ENCODE measurements at regions not wholly inside any gene's neighbourhood (a gene's known extent, or its start where the extent isn't known, plus 50 kb on each side); places are given as distances from the start of the nearest gene placed in this dataset.

DNA sequence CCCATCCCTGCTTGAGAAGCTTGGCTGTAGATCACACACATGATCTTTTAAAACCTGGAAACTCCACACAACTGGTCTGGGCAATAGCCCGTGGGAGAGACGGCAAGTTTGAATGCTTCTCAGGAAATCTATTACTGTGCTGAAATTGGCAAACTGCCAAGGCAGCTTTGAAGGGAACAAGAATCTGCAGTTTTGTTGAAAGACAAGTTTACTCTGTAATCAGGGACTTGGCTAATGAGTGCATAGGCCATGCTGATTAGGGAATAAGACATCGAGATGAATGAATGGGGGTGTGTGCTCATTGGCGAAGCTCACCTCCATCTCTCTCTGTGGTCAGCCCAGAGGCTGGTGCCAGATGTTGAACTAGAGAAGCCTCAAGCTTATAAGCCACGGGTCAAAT is 218.8 kb downstream of the HIPK3 start:
- H3K4me1 ChIP-seq, result no peaks in the 10 kb centered on the region
- no peaks in the 10 kb centered on the region for H3K9me3 ChIP-seq
- H3K36me3 ChIP-seq, result no peaks in the 10 kb centered on the region
- WGBS, 2 donors, result 2 to 7% methylated on average over 5 of the region's 5 CpGs
- FAIRE-seq, result no peak
- no peak overlapping the region for H3K27ac ChIP-seq
- DNase-seq, result peak in 4 of 6 donors; percentile 17 to 55 (median 19)
- ATAC-seq, result peak; percentile 57 to 75 (median 68)
- intact Hi-C loops (cut with DNase I), result no loop called here
- H3K4me3 ChIP-seq, result no peak overlapping the region
- TF ChIP-seq, protein P1, sequence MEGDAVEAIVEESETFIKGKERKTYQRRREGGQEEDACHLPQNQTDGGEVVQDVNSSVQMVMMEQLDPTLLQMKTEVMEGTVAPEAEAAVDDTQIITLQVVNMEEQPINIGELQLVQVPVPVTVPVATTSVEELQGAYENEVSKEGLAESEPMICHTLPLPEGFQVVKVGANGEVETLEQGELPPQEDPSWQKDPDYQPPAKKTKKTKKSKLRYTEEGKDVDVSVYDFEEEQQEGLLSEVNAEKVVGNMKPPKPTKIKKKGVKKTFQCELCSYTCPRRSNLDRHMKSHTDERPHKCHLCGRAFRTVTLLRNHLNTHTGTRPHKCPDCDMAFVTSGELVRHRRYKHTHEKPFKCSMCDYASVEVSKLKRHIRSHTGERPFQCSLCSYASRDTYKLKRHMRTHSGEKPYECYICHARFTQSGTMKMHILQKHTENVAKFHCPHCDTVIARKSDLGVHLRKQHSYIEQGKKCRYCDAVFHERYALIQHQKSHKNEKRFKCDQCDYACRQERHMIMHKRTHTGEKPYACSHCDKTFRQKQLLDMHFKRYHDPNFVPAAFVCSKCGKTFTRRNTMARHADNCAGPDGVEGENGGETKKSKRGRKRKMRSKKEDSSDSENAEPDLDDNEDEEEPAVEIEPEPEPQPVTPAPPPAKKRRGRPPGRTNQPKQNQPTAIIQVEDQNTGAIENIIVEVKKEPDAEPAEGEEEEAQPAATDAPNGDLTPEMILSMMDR (IDR thresholded peaks at IDR 0.05), result no peak
- H3K27me3 ChIP-seq, result no peaks in the 10 kb centered on the region

DNA sequence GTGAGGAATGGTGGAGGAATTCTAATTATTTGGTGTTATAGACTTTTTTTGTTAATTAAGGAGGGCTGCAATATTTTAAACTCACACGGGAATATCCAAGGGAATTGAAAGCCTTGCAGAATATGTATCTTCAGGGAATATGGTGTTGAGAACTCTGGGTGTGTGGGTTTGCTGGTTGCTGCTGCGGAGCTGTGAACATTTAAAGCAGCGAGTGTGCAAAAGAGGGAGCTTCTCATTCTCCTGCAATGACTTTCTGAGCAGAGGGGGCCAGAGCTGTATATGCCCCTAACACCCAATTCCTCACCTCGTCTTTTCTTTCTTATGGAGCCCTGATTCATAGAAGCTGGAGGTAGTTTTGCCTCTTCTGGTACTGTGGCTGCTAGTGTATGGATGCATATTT is 217.7 kb downstream of the HIPK3 start:
- Histone ChIP-seq H3K4me1 (no peaks in the 10 kb centered on the region), H3K27me3 (no peaks in the 10 kb centered on the region), H3K9me3 (no peaks in the 10 kb centered on the region), H3K27ac (no peak overlapping the region), H3K4me3 (no peak overlapping the region), H3K36me3 (no peaks in the 10 kb centered on the region)
- intact Hi-C loops (cut with DNase I), result no loop called here
- TF ChIP-seq, protein P1 (IDR thresholded peaks at IDR 0.05), result no peak
- FAIRE-seq (no peak), DNase-seq (no peak), ATAC-seq (no peak)
- 71 to 79% methylated on average over 4 of the region's 4 CpGs for WGBS, 2 donors

DNA sequence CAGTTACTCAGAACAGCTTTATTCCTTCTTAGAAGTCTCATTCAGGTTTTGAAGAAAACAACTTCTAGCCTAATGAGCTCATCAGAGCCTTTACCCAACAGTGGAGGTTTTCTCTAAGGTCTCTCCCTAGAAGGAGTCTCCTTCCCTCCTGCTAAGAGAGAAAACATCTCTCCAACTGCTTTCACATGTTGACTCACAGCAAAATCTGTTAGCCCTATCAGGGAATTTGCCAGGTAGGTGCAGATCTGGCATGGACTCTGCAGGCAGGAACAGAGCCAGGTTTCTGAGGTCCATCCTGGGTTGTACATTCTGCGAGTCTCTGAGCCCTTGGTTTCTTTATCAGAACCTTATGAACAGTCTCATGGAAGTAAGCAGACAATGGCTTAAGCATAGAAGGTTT is 214.4 kb downstream of the HIPK3 start:
- TF ChIP-seq, protein P1 (IDR thresholded peaks at IDR 0.05), result no peak
- FAIRE-seq, result no peak
- Histone ChIP-seq H3K4me1 (no peaks in the 10 kb centered on the region), H3K27ac (no peak overlapping the region), H3K36me3 (no peaks in the 10 kb centered on the region), H3K4me3 (no peak overlapping the region), H3K9me3 (no peaks in the 10 kb centered on the region), H3K27me3 (no peaks in the 10 kb centered on the region)
- ATAC-seq, result peak in 2 of 4 donors; percentile 51 to 52
- 14 to 18% methylated on average over 1 of the region's 1 CpG for WGBS, 2 donors
- DNase-seq, result peak in 3 of 6 donors; percentile 8 to 30 (median 23)
- intact Hi-C loops (cut with DNase I), result no loop called here

DNA sequence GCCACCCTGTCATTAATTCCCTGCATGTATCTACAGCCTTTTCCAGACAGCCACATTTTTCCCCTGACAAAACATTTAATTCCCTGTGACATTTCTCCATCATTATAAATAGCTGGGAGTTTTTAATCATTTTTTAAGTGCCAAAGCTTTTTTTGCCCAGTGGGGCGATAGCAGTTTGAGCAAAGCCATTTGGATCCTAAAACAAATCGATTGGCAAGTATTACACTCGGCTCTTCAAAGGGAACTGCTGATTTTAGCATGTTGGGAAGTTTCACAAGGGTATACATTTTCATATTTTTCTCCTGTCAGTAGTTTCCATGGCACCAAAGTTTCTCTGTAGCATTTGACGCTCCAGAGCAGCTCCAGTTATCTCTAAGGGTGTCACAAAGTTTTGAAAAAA is 210.8 kb downstream of the HIPK3 start:
- no peak for FAIRE-seq
- 49 to 60% methylated on average over 4 of the region's 4 CpGs for WGBS, 2 donors

DNA sequence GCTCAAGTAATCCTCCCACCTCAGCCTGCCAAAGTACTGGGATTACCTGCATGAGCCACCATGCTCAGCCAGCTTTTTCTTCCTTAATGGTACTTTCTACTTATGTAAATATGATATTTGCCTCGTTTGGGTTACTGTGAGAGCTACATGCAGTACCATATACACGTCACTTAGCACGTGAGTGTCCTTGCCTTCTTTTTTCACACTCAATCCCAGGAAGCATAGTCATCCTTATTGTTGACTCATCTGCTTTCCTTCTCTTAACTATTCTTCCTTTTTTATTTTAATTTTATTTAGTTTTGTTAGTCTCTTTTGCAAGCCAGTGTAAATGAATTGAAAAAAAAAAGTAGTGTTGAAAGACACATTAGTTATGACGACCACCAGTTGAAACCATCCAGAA is 205.9 kb downstream of the HIPK3 start:
- TF ChIP-seq, protein P1 (IDR thresholded peaks at IDR 0.05), result no peak
- no peaks in the 10 kb centered on the region for H3K4me1 ChIP-seq
- FAIRE-seq, result no peak
- DNase-seq, result no peak
- H3K4me3 ChIP-seq, result no peak overlapping the region
- 50 to 53% methylated on average over 4 of the region's 4 CpGs for WGBS, 2 donors
- intact Hi-C loops (cut with DNase I), result no loop called here
- no peaks in the 10 kb centered on the region for H3K27me3 ChIP-seq
- no peak for ATAC-seq
- H3K27ac ChIP-seq, result no peak overlapping the region
- no peaks in the 10 kb centered on the region for H3K9me3 ChIP-seq
- no peaks in the 10 kb centered on the region for H3K36me3 ChIP-seq

More for the DNA sequence above, 210.8 kb downstream of the HIPK3 start:
- TF ChIP-seq, protein P1 (IDR thresholded peaks at IDR 0.05), result no peak
- Histone ChIP-seq H3K27me3 (no peaks in the 10 kb centered on the region), H3K27ac (no peak overlapping the region), H3K4me3 (no peak overlapping the region), H3K4me1 (no peaks in the 10 kb centered on the region), H3K9me3 (no peaks in the 10 kb centered on the region), H3K36me3 (no peaks in the 10 kb centered on the region)
- no peak for DNase-seq
- no peak for ATAC-seq
- intact Hi-C loops (cut with DNase I), result no loop called here

Data from pancreas (tissue), 10 donors.